ENCODE measurements at regions not wholly inside any gene's neighbourhood (a gene's known extent, or its start where the extent isn't known, plus 50 kb on each side); places are given as distances from the start of the nearest gene placed in this dataset.

DNA sequence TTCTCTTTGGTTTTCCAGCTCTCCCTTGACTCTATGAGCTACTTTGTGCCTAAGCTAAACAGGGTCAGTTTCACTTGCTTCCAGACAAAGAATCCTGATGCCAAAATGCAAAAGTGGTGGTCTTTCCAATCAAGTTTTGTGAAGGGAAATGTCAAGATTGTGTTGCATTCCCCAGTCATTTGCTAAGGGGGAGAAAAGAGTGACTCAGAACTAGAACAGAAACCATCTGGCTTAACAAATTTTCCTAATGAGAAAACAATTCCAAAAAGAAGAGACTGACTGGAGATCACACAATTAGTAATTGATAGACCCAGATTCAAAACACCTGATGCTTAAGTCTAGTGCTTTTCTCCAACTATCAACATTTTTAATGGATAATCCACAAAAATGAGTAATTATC is 235.1 kb upstream of the DIO2 start:
- DNase-seq = no peak

GRCh38 chr14:80445605-80446004 is 234.3 kb upstream of the DIO2 start:
- no peak for DNase-seq

DNA sequence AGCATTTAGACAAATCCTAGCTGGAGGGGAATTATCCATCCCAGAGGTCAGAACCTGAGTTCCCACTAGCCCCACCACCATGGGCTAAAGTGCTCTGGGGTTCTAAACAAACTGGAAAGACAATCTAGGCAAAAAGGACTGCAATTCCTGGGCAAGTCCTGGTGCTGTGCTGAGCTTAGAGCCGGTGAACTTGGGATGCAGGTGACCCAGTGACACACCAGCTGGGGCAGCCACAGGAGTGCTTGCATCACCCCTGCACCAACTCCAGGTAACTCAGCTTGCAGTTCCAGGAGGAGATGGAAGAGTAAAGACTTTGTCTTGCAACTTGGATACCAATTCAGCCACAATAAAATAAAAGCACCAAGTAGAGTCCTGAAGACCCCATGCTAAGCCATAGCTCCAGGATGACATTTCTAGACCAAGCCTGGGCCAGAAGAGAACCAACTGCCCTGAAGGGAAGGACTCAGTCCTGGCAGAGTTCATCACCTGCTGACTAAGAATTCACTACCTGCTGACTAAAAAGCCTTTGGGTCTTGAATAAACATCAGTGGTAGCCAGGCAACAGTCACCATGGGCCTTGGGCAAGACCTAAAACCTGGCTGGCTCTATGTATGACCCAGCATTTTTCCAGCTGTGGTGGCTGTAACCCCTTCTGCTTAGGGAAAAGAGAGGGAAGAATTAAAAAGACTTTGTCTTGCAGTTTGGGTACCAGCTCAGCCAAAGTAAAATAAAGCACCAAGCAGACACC is 223.4 kb upstream of the DIO2 start:
- peak in 2 of 3 experiments; percentile 16 to 68 for DNase-seq

DNA sequence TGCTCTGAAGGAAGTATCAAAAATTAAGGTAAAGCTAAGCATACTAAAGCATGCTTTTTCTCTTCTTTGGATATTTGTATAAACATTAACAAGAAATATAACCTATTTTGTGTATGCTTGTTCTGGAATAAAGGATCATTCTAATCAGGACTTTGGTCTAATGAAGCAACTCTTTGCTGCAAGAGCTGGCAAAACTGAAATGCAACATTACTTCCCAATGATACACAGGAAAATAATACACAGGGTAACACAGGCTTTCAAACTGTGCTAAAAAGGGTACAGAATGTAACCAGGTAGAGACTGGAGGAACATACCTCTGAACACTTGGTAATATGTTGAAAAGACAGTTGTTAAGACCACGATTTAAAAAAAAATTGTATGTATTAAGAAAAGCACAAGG is 222.5 kb upstream of the DIO2 start:
- DNase-seq = no peak

- no peak for DNase-seq
Observed at GRCh38 chr14:80428671-80429070, 217.4 kb upstream of the DIO2 start.

DNA sequence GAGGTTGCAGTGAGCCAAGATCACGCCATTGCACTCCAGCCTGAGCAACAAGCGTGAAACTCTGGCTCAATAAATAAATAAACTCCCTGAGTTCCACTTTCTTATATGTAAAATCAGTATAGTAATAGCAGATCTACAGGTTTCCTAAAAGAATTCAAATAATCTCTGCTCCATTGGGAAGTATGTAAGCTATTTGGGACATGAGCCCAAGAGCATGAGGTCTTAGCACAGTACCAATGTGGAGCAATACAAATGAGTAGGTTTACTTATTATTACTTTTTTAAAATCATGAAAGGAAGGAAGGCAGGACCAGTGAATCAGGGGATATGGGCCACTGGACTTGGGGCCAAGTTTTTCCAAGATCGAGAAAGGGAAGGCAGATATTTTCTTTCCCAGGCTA is 216.9 kb upstream of the DIO2 start:
- no peak for DNase-seq

GRCh38 chr14:80427101-80427500 is 215.8 kb upstream of the DIO2 start:
- DNase-seq = no peak

GRCh38 chr14:80426683-80427082 is 215.4 kb upstream of the DIO2 start:
- no peak for DNase-seq

GRCh38 chr14:80425686-80426085 is 214.4 kb upstream of the DIO2 start:
- DNase-seq = no peak

GRCh38 chr14:80419769-80420168 is 208.5 kb upstream of the DIO2 start:
- no peak for DNase-seq

- DNase-seq = peak in 2 of 3 experiments; percentile 62 to 93
Observed at GRCh38 chr14:80419345-80419744, 208.0 kb upstream of the DIO2 start.

GRCh38 chr14:80415636-80416035 is 204.3 kb upstream of the DIO2 start:
- no peak for DNase-seq

DNA sequence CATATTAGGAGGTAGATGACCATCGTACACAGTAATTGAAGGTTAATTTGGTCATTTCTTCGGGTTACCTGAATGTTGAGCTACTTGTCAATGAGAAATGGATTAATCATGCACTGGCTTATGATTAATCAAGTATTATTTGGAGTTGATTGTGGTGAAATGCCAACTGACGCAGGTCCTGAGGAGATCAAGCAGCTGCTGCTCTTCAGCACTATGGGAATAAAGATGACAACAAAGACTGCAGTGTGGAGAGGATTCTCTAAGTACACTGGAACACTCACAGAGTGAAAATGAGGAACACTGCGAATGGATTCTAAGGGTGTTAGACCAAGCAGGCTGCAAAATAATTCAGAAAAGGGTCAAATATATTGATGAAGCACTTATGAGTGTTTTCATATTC is 202.8 kb upstream of the DIO2 start:
- no peak for DNase-seq

GRCh38 chr14:80404413-80404812 is 193.1 kb upstream of the DIO2 start:
- no peak for DNase-seq

DNA sequence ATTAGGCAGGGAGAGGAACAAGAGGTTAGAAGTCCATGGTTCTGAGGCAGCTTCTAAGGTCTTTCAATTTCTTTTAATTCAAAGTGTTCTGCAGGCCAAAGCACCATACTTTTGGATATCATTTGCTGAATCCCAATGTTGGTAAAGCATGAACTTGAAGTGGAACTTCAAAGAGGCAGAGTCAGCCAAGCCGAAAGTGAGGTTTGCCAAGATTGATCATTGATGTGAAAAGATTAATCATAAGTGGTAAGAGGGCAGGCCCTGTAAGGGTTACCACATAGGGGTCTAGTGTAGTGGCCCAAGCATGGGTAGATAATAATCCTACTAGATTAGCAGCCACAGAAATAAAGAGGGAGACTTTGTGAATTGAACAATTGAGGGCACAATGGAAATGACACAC is 191.7 kb upstream of the DIO2 start:
- no peak for DNase-seq

- no peak for DNase-seq
Observed at GRCh38 chr14:80395031-80395430, 183.7 kb upstream of the DIO2 start.

DNA sequence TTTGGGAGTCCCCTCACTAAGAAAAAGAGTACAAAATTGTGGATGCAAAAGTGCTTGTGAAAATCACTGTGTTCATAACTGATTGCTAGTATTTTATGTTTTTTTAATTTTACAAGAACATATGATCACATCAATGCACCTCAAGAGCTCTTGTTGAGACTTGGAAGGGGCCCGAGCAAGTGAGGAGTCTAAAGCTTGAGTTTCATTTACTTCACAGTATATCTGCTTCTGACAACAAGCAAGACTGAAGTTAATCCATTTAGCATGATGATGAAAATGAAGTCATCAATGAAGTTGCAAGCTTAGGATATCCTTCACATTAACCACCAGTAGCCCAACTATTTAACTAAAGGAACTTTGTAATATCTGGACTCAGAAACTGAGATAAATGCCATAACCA is 182.5 kb upstream of the DIO2 start:
- peak in 1 of 3 experiments; percentile 38 for DNase-seq

DNA sequence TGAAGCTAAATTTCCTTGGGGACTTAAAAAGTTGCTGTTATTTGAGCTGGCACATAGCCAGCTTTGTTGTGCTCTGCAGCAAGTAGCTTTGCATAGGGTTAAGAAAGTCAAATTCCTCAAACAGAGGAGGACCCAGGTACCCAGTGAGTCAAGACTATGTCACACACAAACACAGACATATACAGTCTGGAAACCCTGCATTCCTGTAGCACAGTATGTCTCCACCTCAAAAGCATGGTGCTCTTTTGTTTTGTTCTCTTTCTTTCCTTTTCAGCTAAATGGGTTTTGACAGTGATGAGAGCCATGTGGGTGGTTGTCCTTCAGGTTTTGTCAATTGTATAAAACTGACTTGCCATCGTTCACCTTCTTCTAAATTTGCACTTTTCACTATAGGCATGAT is 179.6 kb upstream of the DIO2 start:
- no peak for DNase-seq

DNA sequence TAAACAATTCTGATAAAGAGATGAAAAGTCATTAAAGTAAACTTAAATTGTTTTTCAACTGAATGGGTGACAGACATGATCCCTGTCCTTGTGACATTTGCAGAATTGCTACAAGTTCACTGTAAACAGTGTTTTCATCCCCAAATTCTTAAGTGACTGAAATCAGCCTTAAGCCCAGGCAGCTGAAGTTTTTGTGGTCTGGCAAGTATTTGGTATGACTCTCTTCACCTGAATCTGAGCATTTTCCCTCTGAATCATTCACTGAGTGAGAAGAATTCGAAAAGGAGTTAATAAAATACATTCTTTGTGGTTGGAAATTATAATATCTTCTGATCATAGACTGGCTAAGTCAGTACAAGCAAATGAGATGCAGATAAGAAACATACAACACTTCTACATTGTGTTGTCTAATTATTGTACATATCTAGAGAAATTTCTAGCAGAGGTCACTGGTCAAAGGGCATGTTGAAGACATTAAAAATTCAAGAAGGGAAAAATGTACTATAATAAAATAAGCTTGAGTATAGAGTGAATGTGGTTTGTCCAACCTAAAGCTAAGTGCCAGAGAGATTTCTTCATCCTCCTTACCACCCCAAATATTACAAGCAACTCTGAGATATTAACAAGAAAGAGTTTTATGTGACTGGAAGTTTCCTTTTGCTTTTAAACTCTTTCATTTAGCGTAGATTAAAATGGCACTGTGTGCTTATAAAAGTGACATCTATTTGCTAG is 177.8 kb upstream of the DIO2 start:
- no peak for DNase-seq

DNA sequence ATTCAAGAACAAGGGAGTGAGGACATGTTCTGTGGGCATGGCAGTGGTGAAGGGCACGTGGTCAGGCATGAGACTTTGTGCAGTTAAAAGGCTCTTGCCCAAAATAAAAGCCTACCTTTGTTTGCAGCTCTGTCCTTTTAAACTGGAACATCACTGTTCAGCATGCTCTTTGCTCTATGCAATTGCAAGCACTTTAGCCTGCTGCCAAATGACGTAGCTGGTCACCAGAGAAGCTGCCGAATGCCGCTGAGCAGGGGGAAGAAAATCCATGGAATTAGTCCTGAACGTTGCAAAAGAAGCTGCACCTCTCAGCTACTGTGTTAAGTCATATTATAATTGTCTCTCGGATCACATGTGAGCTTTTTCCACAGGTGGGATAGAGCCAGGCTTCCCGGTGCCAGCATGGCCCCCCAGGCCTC is 176.3 kb upstream of the DIO2 start:
- no peak for DNase-seq

DNA sequence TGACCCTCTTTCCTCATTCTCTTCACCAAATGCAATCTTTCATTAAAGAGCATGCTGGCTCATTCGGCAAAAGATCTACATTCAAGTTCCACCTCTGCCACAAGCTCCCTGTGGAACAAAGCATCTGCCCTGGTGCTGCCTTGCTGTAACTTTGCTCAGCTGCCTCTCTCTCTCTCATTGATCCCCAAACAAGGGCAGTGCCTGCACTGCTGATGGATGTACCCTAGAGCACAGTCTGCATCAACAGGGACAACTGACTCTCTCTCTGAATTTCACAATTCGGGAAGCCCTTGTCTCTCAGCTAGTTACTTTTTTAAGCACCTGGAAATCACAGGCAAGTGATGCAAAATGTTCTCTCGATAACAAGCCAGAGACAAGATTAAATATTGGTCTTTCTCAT is 174.0 kb upstream of the DIO2 start:
- no peak for DNase-seq

GRCh38 chr14:80383223-80383622 is 171.9 kb upstream of the DIO2 start:
- DNase-seq = no peak

GRCh38 chr14:80381807-80382363 is 170.6 kb upstream of the DIO2 start:
- DNase-seq = no peak

GRCh38 chr14:80379035-80379434 is 167.7 kb upstream of the DIO2 start:
- no peak for DNase-seq
